ENCODE measurements at regions not wholly inside any gene's neighbourhood (a gene's known extent, or its start where the extent isn't known, plus 50 kb on each side); places are given as distances from the start of the nearest gene placed in this dataset.

GRCh38 chr20:50356962-50357782 lies 153.0 kb upstream of the PTPN1 start:
- no peak for TF ChIP-seq CTCF (IDR thresholded peaks at IDR 0.05)

- TF ChIP-seq CTCF (IDR thresholded peaks at IDR 0.05), result no peak
These were observed 152.4 kb upstream of the PTPN1 start for GRCh38 chr20:50357783-50358161.

GRCh38 chr20:50358166-50358565 lies 152.0 kb upstream of the PTPN1 start:
- no peak for TF ChIP-seq CTCF (IDR thresholded peaks at IDR 0.05)

GRCh38 chr20:50358971-50359370 lies 151.2 kb upstream of the PTPN1 start:
- TF ChIP-seq CTCF (IDR thresholded peaks at IDR 0.05), result no peak

- no peak for TF ChIP-seq CTCF (IDR thresholded peaks at IDR 0.05)
These were observed 150.5 kb upstream of the PTPN1 start for GRCh38 chr20:50359607-50360217.

GRCh38 chr20:50360218-50360672 lies 149.9 kb upstream of the PTPN1 start:
- no peak for TF ChIP-seq CTCF (IDR thresholded peaks at IDR 0.05)

GRCh38 chr20:50360921-50361320 lies 149.3 kb upstream of the PTPN1 start:
- TF ChIP-seq CTCF (IDR thresholded peaks at IDR 0.05), result no peak

All from LNCAP (cell line).